ENCODE measurements at regions not wholly inside any gene's neighbourhood (a gene's known extent, or its start where the extent isn't known, plus 50 kb on each side); places are given as distances from the start of the nearest gene placed in this dataset.
"Not testable (repeated sequence)": the region's sequence is repeated elsewhere in the genome, so short reads cannot be mapped to it uniquely, and the experiment has no call there.

- not testable (repeated sequence) for DNase-seq
Measured at GRCh38 chr6:104676679-104677078, 183.0 kb downstream of the HACE1 start.

GRCh38 chr6:104675161-104675560 lies 184.6 kb downstream of the HACE1 start:
- DNase-seq, result not testable (repeated sequence)

GRCh38 chr6:104673078-104673477 lies 186.6 kb downstream of the HACE1 start:
- not testable (repeated sequence) for DNase-seq

GRCh38 chr6:104671591-104671891 lies 188.2 kb downstream of the HACE1 start:
- not testable (repeated sequence) for DNase-seq

- DNase-seq, result not testable (repeated sequence)
Measured at GRCh38 chr6:104670834-104671590, 188.7 kb downstream of the HACE1 start.

- DNase-seq, result no peak
Measured at GRCh38 chr6:104669483-104669882, 190.2 kb downstream of the HACE1 start.

GRCh38 chr6:104656235-104656634 lies 203.5 kb downstream of the HACE1 start:
- DNase-seq, result no peak

- DNase-seq, result no peak
Measured at GRCh38 chr6:104653781-104654180, 205.9 kb downstream of the HACE1 start.

- no peak for DNase-seq
Measured at GRCh38 chr6:104648347-104648746, 211.4 kb downstream of the HACE1 start.

- no peak for DNase-seq
Measured at GRCh38 chr6:104644848-104645247, 214.9 kb downstream of the HACE1 start.

GRCh38 chr6:104642871-104643270 lies 216.8 kb downstream of the HACE1 start:
- no peak for DNase-seq

- no peak for DNase-seq
Measured at GRCh38 chr6:104640761-104641160, 219.0 kb downstream of the HACE1 start.

GRCh38 chr6:104640150-104640700 lies 219.5 kb downstream of the HACE1 start:
- DNase-seq, result no peak

- DNase-seq, result no peak
Measured at GRCh38 chr6:104639668-104640067, 220.1 kb downstream of the HACE1 start.

- no peak for DNase-seq
Measured at GRCh38 chr6:104638841-104639290, 220.9 kb downstream of the HACE1 start.

- DNase-seq, result no peak
Measured at GRCh38 chr6:104633125-104633524, 226.6 kb downstream of the HACE1 start.

GRCh38 chr6:104632588-104632987 lies 227.1 kb downstream of the HACE1 start:
- no peak for DNase-seq

- no peak for DNase-seq
Measured at GRCh38 chr6:104630955-104631354, 228.8 kb downstream of the HACE1 start.

GRCh38 chr6:104630522-104630921 lies 229.2 kb downstream of the HACE1 start:
- DNase-seq, result no peak

GRCh38 chr6:104629826-104630225 lies 229.9 kb downstream of the HACE1 start:
- DNase-seq, result no peak

GRCh38 chr6:104625536-104625935 lies 234.2 kb downstream of the HACE1 start:
- no peak for DNase-seq

- DNase-seq, result no peak
Measured at GRCh38 chr6:104623052-104623690, 236.5 kb downstream of the HACE1 start.

- DNase-seq, result no peak
Measured at GRCh38 chr6:104621396-104621795, 238.3 kb downstream of the HACE1 start.

- no peak for DNase-seq
Measured at GRCh38 chr6:104617591-104617990, 242.1 kb downstream of the HACE1 start.

Measured in activated CD4-positive, alpha-beta T cell treated with anti-CD3 and anti-CD28 coated beads, Interleukin-2, amount 50 U/mL, for 1 hour (primary cell).